GM12874 (cell line): ENCODE measurements at regions not wholly inside any gene's neighbourhood (a gene's known extent, or its start where the extent isn't known, plus 50 kb on each side); places are given as distances from the start of the nearest gene placed in this dataset.

Experiments used
- TF ChIP-seq, protein P1 (sequence below): IDR thresholded peaks from 2 replicates; pipeline ENCODE4 v1.5.1; 2011; ENCODE audit warnings: low read depth, mild to moderate bottlenecking, control low read depth, low read length, moderate library complexity; ENCODE audit not compliant: insufficient read depth

DNA sequence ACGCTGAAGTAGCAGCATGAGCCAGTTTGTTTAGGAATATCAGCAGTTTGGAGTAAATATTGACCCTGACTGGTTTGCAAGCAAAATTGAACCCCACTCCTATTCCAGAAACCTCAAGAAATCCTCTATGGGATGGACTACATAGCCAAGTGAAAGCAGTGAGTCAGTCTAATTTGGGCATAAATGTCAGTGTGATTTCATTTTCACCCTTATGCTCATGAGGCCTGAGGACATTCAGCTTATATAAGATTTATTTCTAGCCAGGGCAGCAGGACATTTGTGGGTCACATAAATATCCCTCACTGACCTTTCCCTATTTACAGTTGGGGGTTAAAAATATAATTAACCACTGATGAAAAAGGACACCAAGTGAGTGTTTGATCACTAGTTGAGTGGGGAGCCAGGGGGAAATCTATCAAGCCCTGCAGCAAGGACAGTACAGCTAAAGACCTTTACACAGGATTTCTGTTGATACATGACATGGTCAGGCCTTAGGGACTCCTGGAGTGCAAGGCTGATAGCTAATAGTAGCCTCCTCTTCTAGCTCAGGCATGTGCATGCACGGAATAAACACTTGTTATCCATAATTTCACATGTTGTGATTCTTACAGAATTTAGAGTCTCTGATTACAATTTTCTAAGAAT lies 996.9 kb upstream of the GRIA3 start:
- TF ChIP-seq, protein P1, sequence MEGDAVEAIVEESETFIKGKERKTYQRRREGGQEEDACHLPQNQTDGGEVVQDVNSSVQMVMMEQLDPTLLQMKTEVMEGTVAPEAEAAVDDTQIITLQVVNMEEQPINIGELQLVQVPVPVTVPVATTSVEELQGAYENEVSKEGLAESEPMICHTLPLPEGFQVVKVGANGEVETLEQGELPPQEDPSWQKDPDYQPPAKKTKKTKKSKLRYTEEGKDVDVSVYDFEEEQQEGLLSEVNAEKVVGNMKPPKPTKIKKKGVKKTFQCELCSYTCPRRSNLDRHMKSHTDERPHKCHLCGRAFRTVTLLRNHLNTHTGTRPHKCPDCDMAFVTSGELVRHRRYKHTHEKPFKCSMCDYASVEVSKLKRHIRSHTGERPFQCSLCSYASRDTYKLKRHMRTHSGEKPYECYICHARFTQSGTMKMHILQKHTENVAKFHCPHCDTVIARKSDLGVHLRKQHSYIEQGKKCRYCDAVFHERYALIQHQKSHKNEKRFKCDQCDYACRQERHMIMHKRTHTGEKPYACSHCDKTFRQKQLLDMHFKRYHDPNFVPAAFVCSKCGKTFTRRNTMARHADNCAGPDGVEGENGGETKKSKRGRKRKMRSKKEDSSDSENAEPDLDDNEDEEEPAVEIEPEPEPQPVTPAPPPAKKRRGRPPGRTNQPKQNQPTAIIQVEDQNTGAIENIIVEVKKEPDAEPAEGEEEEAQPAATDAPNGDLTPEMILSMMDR: no peak

DNA sequence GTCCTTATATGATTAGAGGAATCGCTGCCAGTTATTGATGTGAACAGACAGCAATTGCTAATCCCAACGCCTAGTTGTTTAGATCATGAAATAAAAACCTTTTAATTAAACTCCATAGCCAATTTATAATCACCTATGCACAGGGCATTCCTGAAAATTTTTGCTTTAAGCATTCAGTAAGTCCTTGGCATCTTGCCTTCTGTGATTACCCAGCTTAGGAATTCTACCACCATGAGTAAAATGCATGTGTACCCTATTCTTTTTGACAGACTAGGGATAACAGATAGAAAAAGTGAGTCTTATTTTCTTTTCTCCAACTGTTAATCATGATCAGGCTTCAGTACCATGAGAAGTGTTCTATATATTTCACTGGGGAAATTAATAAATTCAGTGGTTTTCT lies 995.3 kb upstream of the GRIA3 start:
- TF ChIP-seq, protein P1: no peak

DNA sequence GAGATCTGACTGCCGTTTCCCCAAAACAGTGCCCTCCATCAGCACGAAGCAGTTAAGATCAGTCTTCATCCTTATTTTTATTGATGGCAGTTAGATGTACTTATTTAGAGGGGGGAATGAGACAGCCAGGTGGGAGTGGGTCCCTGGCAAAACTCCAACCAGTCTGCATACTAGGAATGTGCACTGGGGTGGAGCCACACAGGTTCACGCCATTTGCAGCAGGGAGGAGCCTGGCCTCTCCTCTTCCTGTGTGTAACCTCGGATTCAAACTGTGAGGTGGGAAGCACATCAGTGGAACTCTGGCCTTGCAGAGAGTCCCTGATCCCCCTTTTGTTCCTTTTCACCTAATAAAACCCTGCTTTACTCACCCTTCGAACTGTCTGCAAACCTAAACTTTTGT lies 987.7 kb upstream of the GRIA3 start:
- TF ChIP-seq, protein P1: no peak

DNA sequence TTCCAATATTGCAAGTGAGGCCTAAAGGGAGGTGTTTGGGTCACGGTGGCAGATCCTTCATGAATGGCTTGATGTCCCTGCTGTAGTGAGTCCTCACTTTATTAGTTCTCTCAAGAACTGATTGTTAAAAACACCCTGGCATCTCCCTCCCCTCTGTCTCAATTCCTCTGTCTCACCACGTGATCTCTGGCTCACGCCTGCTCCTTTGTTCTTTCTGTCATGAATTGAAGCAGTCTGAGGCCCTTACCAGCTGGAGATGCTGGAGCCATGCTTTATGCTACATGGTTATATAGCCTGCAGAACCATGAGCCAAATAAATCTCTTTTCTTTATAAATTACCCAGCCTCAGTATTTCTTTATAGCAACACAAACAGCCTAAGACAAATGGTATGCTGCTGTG lies 980.7 kb upstream of the GRIA3 start:
- TF ChIP-seq, protein P1: no peak

DNA sequence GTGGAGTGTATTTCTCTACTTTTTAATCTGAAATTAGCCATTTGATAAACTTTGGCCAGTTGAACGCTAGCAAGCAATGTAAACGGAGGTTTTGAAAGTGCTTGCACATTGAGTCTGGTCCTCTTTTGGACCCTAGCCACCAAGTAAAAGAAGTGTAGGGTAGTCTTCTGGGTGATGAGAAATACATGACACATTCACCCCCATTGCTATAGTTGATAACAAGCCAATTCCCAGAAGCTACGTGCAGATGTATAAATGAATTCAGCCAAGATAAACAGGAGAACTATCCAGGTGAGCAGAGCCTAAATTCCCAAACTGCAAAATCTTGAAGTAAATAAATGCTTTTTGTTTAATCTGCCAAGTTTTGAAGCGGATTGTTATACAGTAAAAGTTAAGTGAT lies 965.4 kb upstream of the GRIA3 start:
- TF ChIP-seq, protein P1: no peak

DNA sequence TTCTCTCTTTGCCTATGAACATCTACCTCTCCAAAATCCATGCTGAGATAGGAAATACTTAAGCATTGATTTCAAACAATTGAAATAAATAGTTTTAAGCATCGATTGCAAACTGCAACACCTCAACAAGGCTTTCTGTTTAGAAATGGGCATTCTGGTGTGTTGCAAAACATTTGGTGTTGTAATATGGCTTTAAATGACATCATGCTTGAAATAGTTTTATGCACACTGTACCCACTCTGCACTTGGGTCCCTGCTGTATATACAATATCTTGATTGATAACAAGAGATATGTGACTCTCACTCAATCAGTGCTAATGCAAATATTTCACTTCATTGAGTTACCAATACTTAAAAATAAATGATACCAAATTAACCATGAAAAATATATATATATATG lies 964.9 kb upstream of the GRIA3 start:
- TF ChIP-seq, protein P1: no peak

DNA sequence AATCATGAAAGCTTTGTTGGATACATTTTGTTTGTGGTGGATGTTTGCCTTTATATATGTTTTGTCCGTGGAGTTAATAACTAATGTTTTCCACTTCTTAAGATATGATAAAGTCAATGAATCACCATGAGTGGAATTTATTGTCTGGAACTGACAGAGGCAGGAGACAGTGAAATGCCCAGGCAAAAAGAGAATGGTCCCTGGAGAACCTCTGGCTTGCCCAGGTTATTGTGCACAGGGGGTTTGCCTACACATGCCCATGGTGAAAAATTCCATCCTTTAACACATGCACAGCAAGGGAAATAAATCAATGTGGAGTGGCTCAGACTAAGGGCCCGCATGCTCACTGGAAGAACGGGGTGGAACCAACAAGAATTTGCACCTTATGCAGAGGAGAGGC lies 964.3 kb upstream of the GRIA3 start:
- TF ChIP-seq, protein P1: no peak
